HEK293 (cell line): ENCODE measurements at regions not wholly inside any gene's neighbourhood (a gene's known extent, or its start where the extent isn't known, plus 50 kb on each side); places are given as distances from the start of the nearest gene placed in this dataset.

Experiments used
- CTCF ChIA-PET: fragments of 350-600 bp; formaldehyde crosslinking; extraction: SDS; loops from one replicate; lab custom pipeline; 2021; ENCODE audit warnings: antibody characterized with exemption; lab: Yijun Ruan, JAX
- POLR2A ChIA-PET: fragments of 300-600 bp; formaldehyde crosslinking; extraction: SDS; loops from one replicate; lab custom pipeline; 2020; ENCODE audit warnings: antibody characterized with exemption, inconsistent platforms; lab: Yijun Ruan, JAX
- H3K27ac ChIP-seq: fragments of 200-500 bp; sonication (Bioruptor generic); 2 replicates; pipeline ENCODE4 v1.5.1; 2014; ENCODE audit warnings: low read depth, low read length, control low read depth, inconsistent platforms; ENCODE audit errors: extremely low read depth
- H3K36me3 ChIP-seq, 2 experiments: fragments of 200-500 bp in 1 of 2; sonication (Bioruptor generic) in 1 of 2; 1 replicate in 1 of 2; 2 replicates in 1 of 2; pipeline ENCODE4 v1.5.1; 2014 to 2017; ENCODE audit warnings: inconsistent platforms in 2 of 2, low read length in 2 of 2; ENCODE audit not compliant: control insufficient read depth in 2 of 2, insufficient read depth in 1 of 2
- H3K4me1 ChIP-seq: fragments of 200-500 bp; sonication (Bioruptor generic); 2 replicates; pipeline ENCODE4 v1.5.1; 2014; ENCODE audit warnings: mild to moderate bottlenecking, low read length, inconsistent platforms; ENCODE audit not compliant: control insufficient read depth, insufficient read depth
- H3K4me3 ChIP-seq: 2 replicates; pipeline ENCODE4 v1.5.1; 2011; ENCODE audit warnings: low read depth, mild to moderate bottlenecking, control low read depth, low read length, moderate library complexity
- H3K9me3 ChIP-seq: fragments of 200-500 bp; sonication (Bioruptor generic); 2 replicates; pipeline ENCODE4 v1.5.1; 2014; ENCODE audit warnings: low read depth, low read length, inconsistent platforms; ENCODE audit not compliant: control insufficient read depth, insufficient read depth
- HOXA7 ChIP-seq: sonication (generic); formaldehyde crosslinking; IDR thresholded peaks from 2 replicates; pipeline ENCODE4 v1.8.1; 2022; ENCODE audit warnings: missing genetic modification reagents, borderline replicate concordance
- OSR2 ChIP-seq: fragments of 450-650 bp; formaldehyde crosslinking; IDR thresholded peaks from 2 replicates; pipeline ENCODE4 v1.5.1; 2016; ENCODE audit warnings: missing biosample characterization, missing genetic modification characterization
- ZEB2 ChIP-seq: fragments of 450-650 bp; formaldehyde crosslinking; IDR thresholded peaks from 2 replicates; pipeline ENCODE4 v1.5.1; 2016; ENCODE audit warnings: missing biosample characterization, missing genetic modification characterization
- ZFP69B ChIP-seq: fragments of 450-650 bp; formaldehyde crosslinking; IDR thresholded peaks from 2 replicates; pipeline ENCODE4 v1.5.1; 2016; ENCODE audit warnings: missing biosample characterization, missing genetic modification characterization
- ZNF114 ChIP-seq: fragments of 450-650 bp; formaldehyde crosslinking; IDR thresholded peaks from 2 replicates; pipeline ENCODE4 v1.5.0; 2017; ENCODE audit warnings: missing biosample characterization, missing genetic modification characterization
- ZNF16 ChIP-seq: fragments of 450-650 bp; formaldehyde crosslinking; IDR thresholded peaks from 2 replicates; pipeline ENCODE4 v1.5.1; 2016; ENCODE audit warnings: low read depth, missing biosample characterization, missing genetic modification characterization
- ZNF335 ChIP-seq: fragments of 450-650 bp; formaldehyde crosslinking; conservative IDR thresholded peaks from 2 replicates; pipeline ENCODE4 v1.5.1; 2016; ENCODE audit warnings: missing biosample characterization, missing genetic modification characterization
- ZNF626 ChIP-seq: fragments of 450-650 bp; sonication (Bioruptor Pico); formaldehyde crosslinking; IDR thresholded peaks from 2 replicates; pipeline ENCODE4 v1.5.1; 2018; ENCODE audit warnings: missing biosample characterization, missing genetic modification characterization, inconsistent platforms
- ZNF701 ChIP-seq: fragments of 450-650 bp; formaldehyde crosslinking; IDR thresholded peaks from 2 replicates; pipeline ENCODE4 v1.5.1; 2016; ENCODE audit warnings: missing biosample characterization, missing genetic modification characterization
- TF ChIP-seq, protein P1 (sequence below): fragments of 450-650 bp; formaldehyde crosslinking; IDR thresholded peaks from 2 replicates; pipeline ENCODE4 v1.5.1; 2017; ENCODE audit warnings: missing biosample characterization, missing genetic modification characterization
- TF ChIP-seq, protein P2 (sequence below): fragments of 450-650 bp; IDR thresholded peaks from 2 replicates; pipeline ENCODE4 v1.5.1; 2018; ENCODE audit warnings: missing biosample characterization, mild to moderate bottlenecking, missing genetic modification characterization
- TF ChIP-seq, protein P3 (sequence below): fragments of 450-650 bp; formaldehyde crosslinking; IDR thresholded peaks from 2 replicates; pipeline ENCODE4 v1.5.1; 2016; ENCODE audit warnings: missing biosample characterization, missing genetic modification characterization, borderline replicate concordance
- TF ChIP-seq, protein P4 (sequence below): fragments of 450-650 bp; formaldehyde crosslinking; IDR thresholded peaks from 2 replicates; pipeline ENCODE4 v1.5.1; 2016; ENCODE audit warnings: missing biosample characterization, missing genetic modification characterization
- TF ChIP-seq, protein P5 (sequence below): fragments of 450-650 bp; IDR thresholded peaks from 2 replicates; pipeline ENCODE4 v1.5.1; 2018; ENCODE audit warnings: missing biosample characterization, missing genetic modification characterization
- TF ChIP-seq, protein P6 (sequence below): fragments of 450-650 bp; formaldehyde crosslinking; IDR thresholded peaks from 2 replicates; pipeline ENCODE4 v1.5.1; 2017; ENCODE audit warnings: missing biosample characterization, missing genetic modification characterization
- TF ChIP-seq, protein P7 (sequence below): fragments of 450-650 bp; formaldehyde crosslinking; IDR thresholded peaks from 2 replicates; pipeline ENCODE4 v1.5.1; 2016; ENCODE audit warnings: missing biosample characterization, missing genetic modification characterization
- TF ChIP-seq, protein P8 (sequence below): fragments of 450-650 bp; formaldehyde crosslinking; optimal IDR thresholded peaks from 2 replicates; pipeline ENCODE3; 2016; ENCODE audit warnings: missing biosample characterization, mild to moderate bottlenecking, missing genetic modification characterization

DNA sequence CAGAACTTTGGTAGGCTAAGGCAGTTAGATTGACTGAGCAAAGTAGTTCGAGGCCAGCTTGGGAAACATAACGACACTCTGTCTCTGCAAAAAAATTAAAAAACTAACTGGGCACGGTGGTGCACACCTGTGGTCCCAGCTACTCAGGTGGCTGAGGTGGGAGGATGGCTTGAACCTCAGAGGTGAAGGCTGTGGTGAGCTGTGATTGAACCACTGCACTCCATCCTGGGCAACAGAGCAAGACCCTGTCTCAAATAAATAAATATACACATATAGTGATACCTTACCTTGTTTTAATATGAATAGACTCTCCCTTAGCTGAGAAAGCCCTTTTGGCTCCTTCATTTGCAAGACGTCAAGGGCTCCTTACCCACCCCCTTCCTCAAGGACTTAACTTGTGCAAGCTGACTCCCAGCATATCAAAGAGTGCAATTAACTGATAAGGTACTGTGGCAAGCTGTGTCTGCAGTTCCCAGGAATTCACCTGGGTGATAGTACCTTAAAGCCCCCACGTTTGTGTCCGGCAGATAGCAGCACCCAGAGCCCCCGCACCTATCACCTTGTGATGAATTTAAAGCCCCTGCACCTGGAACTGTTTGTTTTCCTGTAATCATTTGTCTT is 655.6 kb upstream of the GALNTL6 start (continued):
- TF ChIP-seq, protein P1, sequence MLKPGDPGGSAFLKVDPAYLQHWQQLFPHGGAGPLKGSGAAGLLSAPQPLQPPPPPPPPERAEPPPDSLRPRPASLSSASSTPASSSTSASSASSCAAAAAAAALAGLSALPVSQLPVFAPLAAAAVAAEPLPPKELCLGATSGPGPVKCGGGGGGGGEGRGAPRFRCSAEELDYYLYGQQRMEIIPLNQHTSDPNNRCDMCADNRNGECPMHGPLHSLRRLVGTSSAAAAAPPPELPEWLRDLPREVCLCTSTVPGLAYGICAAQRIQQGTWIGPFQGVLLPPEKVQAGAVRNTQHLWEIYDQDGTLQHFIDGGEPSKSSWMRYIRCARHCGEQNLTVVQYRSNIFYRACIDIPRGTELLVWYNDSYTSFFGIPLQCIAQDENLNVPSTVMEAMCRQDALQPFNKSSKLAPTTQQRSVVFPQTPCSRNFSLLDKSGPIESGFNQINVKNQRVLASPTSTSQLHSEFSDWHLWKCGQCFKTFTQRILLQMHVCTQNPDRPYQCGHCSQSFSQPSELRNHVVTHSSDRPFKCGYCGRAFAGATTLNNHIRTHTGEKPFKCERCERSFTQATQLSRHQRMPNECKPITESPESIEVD, result no peak
- TF ChIP-seq ZNF114 (no peak), ZNF335 (tag by site-specific recombination) (no peak), ZNF701 (tag by site-specific recombination) (no peak)
- TF ChIP-seq, protein P2, sequence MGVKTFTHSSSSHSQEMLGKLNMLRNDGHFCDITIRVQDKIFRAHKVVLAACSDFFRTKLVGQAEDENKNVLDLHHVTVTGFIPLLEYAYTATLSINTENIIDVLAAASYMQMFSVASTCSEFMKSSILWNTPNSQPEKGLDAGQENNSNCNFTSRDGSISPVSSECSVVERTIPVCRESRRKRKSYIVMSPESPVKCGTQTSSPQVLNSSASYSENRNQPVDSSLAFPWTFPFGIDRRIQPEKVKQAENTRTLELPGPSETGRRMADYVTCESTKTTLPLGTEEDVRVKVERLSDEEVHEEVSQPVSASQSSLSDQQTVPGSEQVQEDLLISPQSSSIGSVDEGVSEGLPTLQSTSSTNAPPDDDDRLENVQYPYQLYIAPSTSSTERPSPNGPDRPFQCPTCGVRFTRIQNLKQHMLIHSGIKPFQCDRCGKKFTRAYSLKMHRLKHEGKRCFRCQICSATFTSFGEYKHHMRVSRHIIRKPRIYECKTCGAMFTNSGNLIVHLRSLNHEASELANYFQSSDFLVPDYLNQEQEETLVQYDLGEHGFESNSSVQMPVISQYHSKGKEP, result no peak

DNA sequence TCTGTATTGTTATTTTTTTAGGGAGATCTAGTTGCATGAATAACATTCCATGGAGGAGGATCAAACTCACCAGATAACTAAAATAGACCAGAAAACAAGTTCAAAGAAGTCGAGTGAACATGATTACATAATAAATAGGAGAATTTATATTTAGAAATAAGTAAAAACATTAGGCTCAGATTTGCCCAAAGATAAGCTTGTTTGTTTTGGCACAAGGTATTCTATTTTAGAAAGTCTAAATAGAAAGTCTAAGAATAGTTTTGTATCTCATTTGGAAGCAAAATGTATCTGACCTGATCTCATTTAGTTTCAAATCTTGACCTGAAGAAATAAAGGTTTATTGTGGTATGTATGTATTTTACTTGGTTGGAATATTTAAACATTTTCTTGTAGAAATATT is 670.6 kb upstream of the GALNTL6 start:
- CTCF ChIA-PET, result no interaction called here
- TF ChIP-seq, protein P3, sequence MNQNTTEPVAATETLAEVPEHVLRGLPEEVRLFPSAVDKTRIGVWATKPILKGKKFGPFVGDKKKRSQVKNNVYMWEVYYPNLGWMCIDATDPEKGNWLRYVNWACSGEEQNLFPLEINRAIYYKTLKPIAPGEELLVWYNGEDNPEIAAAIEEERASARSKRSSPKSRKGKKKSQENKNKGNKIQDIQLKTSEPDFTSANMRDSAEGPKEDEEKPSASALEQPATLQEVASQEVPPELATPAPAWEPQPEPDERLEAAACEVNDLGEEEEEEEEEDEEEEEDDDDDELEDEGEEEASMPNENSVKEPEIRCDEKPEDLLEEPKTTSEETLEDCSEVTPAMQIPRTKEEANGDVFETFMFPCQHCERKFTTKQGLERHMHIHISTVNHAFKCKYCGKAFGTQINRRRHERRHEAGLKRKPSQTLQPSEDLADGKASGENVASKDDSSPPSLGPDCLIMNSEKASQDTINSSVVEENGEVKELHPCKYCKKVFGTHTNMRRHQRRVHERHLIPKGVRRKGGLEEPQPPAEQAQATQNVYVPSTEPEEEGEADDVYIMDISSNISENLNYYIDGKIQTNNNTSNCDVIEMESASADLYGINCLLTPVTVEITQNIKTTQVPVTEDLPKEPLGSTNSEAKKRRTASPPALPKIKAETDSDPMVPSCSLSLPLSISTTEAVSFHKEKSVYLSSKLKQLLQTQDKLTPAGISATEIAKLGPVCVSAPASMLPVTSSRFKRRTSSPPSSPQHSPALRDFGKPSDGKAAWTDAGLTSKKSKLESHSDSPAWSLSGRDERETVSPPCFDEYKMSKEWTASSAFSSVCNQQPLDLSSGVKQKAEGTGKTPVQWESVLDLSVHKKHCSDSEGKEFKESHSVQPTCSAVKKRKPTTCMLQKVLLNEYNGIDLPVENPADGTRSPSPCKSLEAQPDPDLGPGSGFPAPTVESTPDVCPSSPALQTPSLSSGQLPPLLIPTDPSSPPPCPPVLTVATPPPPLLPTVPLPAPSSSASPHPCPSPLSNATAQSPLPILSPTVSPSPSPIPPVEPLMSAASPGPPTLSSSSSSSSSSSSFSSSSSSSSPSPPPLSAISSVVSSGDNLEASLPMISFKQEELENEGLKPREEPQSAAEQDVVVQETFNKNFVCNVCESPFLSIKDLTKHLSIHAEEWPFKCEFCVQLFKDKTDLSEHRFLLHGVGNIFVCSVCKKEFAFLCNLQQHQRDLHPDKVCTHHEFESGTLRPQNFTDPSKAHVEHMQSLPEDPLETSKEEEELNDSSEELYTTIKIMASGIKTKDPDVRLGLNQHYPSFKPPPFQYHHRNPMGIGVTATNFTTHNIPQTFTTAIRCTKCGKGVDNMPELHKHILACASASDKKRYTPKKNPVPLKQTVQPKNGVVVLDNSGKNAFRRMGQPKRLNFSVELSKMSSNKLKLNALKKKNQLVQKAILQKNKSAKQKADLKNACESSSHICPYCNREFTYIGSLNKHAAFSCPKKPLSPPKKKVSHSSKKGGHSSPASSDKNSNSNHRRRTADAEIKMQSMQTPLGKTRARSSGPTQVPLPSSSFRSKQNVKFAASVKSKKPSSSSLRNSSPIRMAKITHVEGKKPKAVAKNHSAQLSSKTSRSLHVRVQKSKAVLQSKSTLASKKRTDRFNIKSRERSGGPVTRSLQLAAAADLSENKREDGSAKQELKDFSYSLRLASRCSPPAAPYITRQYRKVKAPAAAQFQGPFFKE (tag by site-specific recombination), result no peak
- TF ChIP-seq OSR2 (tag by site-specific recombination), result no peak
- TF ChIP-seq HOXA7 (CRISPR knock-in tag), result no peak
- TF ChIP-seq, protein P4, sequence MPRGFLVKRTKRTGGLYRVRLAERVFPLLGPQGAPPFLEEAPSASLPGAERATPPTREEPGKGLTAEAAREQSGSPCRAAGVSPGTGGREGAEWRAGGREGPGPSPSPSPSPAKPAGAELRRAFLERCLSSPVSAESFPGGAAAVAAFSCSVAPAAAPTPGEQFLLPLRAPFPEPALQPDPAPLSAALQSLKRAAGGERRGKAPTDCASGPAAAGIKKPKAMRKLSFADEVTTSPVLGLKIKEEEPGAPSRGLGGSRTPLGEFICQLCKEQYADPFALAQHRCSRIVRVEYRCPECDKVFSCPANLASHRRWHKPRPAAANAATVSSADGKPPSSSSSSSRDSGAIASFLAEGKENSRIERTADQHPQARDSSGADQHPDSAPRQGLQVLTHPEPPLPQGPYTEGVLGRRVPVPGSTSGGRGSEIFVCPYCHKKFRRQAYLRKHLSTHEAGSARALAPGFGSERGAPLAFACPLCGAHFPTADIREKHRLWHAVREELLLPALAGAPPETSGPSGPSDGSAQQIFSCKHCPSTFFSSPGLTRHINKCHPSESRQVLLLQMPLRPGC (tag by site-specific recombination), result no peak
- no peak for TF ChIP-seq ZEB2 (tag by site-specific recombination)
- TF ChIP-seq, protein P5, sequence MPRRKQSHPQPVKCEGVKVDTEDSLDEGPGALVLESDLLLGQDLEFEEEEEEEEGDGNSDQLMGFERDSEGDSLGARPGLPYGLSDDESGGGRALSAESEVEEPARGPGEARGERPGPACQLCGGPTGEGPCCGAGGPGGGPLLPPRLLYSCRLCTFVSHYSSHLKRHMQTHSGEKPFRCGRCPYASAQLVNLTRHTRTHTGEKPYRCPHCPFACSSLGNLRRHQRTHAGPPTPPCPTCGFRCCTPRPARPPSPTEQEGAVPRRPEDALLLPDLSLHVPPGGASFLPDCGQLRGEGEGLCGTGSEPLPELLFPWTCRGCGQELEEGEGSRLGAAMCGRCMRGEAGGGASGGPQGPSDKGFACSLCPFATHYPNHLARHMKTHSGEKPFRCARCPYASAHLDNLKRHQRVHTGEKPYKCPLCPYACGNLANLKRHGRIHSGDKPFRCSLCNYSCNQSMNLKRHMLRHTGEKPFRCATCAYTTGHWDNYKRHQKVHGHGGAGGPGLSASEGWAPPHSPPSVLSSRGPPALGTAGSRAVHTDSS, result no peak
- TF ChIP-seq ZNF16 (tag by site-specific recombination), result no peak
- TF ChIP-seq, protein P6, sequence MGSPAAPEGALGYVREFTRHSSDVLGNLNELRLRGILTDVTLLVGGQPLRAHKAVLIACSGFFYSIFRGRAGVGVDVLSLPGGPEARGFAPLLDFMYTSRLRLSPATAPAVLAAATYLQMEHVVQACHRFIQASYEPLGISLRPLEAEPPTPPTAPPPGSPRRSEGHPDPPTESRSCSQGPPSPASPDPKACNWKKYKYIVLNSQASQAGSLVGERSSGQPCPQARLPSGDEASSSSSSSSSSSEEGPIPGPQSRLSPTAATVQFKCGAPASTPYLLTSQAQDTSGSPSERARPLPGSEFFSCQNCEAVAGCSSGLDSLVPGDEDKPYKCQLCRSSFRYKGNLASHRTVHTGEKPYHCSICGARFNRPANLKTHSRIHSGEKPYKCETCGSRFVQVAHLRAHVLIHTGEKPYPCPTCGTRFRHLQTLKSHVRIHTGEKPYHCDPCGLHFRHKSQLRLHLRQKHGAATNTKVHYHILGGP (tag by site-specific recombination), result no peak
- TF ChIP-seq ZNF626 (tag by site-specific recombination), result no peak
- TF ChIP-seq, protein P7, sequence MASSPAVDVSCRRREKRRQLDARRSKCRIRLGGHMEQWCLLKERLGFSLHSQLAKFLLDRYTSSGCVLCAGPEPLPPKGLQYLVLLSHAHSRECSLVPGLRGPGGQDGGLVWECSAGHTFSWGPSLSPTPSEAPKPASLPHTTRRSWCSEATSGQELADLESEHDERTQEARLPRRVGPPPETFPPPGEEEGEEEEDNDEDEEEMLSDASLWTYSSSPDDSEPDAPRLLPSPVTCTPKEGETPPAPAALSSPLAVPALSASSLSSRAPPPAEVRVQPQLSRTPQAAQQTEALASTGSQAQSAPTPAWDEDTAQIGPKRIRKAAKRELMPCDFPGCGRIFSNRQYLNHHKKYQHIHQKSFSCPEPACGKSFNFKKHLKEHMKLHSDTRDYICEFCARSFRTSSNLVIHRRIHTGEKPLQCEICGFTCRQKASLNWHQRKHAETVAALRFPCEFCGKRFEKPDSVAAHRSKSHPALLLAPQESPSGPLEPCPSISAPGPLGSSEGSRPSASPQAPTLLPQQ, result no peak
- no peak for TF ChIP-seq ZFP69B (tag by site-specific recombination)
- TF ChIP-seq, protein P8, sequence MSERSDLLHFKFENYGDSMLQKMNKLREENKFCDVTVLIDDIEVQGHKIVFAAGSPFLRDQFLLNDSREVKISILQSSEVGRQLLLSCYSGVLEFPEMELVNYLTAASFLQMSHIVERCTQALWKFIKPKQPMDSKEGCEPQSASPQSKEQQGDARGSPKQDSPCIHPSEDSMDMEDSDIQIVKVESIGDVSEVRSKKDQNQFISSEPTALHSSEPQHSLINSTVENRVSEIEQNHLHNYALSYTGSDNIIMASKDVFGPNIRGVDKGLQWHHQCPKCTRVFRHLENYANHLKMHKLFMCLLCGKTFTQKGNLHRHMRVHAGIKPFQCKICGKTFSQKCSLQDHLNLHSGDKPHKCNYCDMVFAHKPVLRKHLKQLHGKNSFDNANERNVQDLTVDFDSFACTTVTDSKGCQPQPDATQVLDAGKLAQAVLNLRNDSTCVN (tag by site-specific recombination), result no peak

More for the DNA sequence above, 670.6 kb upstream of the GALNTL6 start:
- POLR2A ChIA-PET, result no interaction called here
- Histone ChIP-seq H3K4me3 (no peak overlapping the region), H3K9me3 (no peaks in the 10 kb centered on the region), H3K27ac (no peak overlapping the region), H3K4me1 (no peaks in the 10 kb centered on the region), H3K36me3 (no peaks in the 10 kb centered on the region)
